MM.1S (cell line): ENCODE measurements at regions not wholly inside any gene's neighbourhood (a gene's known extent, or its start where the extent isn't known, plus 50 kb on each side); places are given as distances from the start of the nearest gene placed in this dataset.

Source experiments
- DNase-seq: peaks from one replicate; pipeline ENCODE4 v3.0.0-alpha.2; 2015
- H2AFZ ChIP-seq: fragments of 300-600 bp; sonication (generic); 2 replicates; pipeline ENCODE4 v1.6.0; 2016; ENCODE audit warnings: antibody characterized with exemption, low read length
- H3F3A ChIP-seq: fragments of 300-600 bp; sonication (generic); 2 replicates; pipeline ENCODE4 v1.6.1; 2016; ENCODE audit warnings: mild to moderate bottlenecking, antibody characterized with exemption, low read length, moderate library complexity, mixed read lengths; ENCODE audit not compliant: insufficient read depth
- H3K27ac ChIP-seq: fragments of 300-600 bp; sonication (generic); 2 replicates; pipeline ENCODE4 v1.5.1; 2016; ENCODE audit warnings: mild to moderate bottlenecking, low read length
- H3K27me3 ChIP-seq: fragments of 300-600 bp; sonication (generic); replicated peaks from 2 replicates; pipeline ENCODE4 v1.6.0; 2016; ENCODE audit warnings: low read length; ENCODE audit not compliant: insufficient read depth
- H3K36me3 ChIP-seq: fragments of 300-600 bp; sonication (generic); replicated peaks from 2 replicates; pipeline ENCODE4 v1.6.1; 2016; ENCODE audit warnings: mild to moderate bottlenecking, low read length, mixed read lengths; ENCODE audit not compliant: insufficient read depth
- H3K4me1 ChIP-seq: fragments of 300-600 bp; sonication (generic); 2 replicates; pipeline ENCODE4 v1.6.1; 2016; ENCODE audit warnings: low read length, mixed read lengths
- H3K4me2 ChIP-seq: fragments of 300-600 bp; sonication (generic); 2 replicates; pipeline ENCODE4 v1.6.0; 2016; ENCODE audit warnings: low read depth, low read length
- H3K4me3 ChIP-seq: fragments of 300-600 bp; sonication (generic); 2 replicates; pipeline ENCODE4 v1.5.1; 2016; ENCODE audit warnings: low read length, mixed read lengths
- H3K79me2 ChIP-seq: fragments of 300-600 bp; sonication (generic); 2 replicates; pipeline ENCODE4 v1.6.1; 2016; ENCODE audit warnings: mixed run types, low read length, mixed read lengths
- H3K9ac ChIP-seq: fragments of 300-600 bp; sonication (generic); 2 replicates; pipeline ENCODE4 v1.6.1; 2016; ENCODE audit warnings: low read length, mixed read lengths
- H3K9me2 ChIP-seq: fragments of 300-600 bp; sonication (generic); replicated peaks from 2 replicates; pipeline ENCODE4 v1.6.1; 2016; ENCODE audit warnings: mild to moderate bottlenecking, low read length, mixed read lengths; ENCODE audit not compliant: insufficient read depth
- H3K9me3 ChIP-seq: fragments of 300-600 bp; sonication (generic); replicated peaks from 2 replicates; pipeline ENCODE4 v1.6.1; 2016; ENCODE audit warnings: mild to moderate bottlenecking, low read length, mixed read lengths; ENCODE audit not compliant: insufficient read depth
- H4K20me1 ChIP-seq: fragments of 300-600 bp; sonication (generic); 2 replicates; pipeline ENCODE4 v1.6.1; 2016; ENCODE audit warnings: mild to moderate bottlenecking, low read length, moderate library complexity, mixed read lengths; ENCODE audit not compliant: insufficient read depth
- EZH2 ChIP-seq: fragments of 300-600 bp; sonication (generic); optimal IDR thresholded peaks from 2 replicates; pipeline ENCODE3; 2017; ENCODE audit warnings: low read depth, mild to moderate bottlenecking, antibody characterized with exemption, low read length, mixed read lengths
- EZH2phosphoT487 ChIP-seq: fragments of 300-600 bp; sonication (generic); IDR thresholded peaks from 2 replicates; pipeline ENCODE4 v1.6.1; 2018; ENCODE audit warnings: antibody characterized with exemption, low read length
- TF ChIP-seq, protein P1 (sequence below): fragments of 300-600 bp; sonication (generic); IDR thresholded peaks from 2 replicates; pipeline ENCODE4 v1.5.1; 2016; ENCODE audit warnings: antibody characterized with exemption, low read length, mixed read lengths

DNA sequence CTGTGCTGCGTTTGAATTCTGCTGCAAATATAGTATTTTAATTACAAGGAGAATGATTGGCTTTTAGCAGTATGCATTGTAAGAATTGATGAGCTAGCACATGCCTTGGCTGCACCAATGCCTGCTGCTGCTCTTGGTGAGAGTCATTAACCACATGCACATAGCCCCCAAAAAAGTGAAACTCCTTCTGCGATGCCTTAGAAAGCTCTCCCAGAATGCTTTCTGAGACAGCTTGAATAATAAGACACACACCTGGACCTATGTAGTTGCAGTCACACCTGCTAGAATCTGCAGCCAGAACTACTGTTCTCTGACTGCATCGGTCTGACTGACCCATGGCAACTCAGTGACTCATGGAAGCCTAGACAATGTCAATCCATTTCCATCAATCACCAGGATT is 170.1 kb upstream of the DDX18 start:
- Histone ChIP-seq H3K9me3 (no peaks in the 10 kb centered on the region), H3K27ac (no peak overlapping the region), H3K36me3 (no peaks in the 10 kb centered on the region), H3K9me2 (no peaks in the 10 kb centered on the region), H3F3A (no peaks in the 10 kb centered on the region), H3K4me3 (no peak overlapping the region), H3K79me2 (no peaks in the 10 kb centered on the region), H3K9ac (no peak overlapping the region), H3K4me2 (no peak overlapping the region), H4K20me1 (no peaks in the 10 kb centered on the region), H3K4me1 (no peaks in the 10 kb centered on the region), H2AFZ (no peak overlapping the region), H3K27me3 (no peaks in the 10 kb centered on the region)
- TF ChIP-seq EZH2 (no peak), EZH2phosphoT487 (no peak)
- TF ChIP-seq, protein P1, sequence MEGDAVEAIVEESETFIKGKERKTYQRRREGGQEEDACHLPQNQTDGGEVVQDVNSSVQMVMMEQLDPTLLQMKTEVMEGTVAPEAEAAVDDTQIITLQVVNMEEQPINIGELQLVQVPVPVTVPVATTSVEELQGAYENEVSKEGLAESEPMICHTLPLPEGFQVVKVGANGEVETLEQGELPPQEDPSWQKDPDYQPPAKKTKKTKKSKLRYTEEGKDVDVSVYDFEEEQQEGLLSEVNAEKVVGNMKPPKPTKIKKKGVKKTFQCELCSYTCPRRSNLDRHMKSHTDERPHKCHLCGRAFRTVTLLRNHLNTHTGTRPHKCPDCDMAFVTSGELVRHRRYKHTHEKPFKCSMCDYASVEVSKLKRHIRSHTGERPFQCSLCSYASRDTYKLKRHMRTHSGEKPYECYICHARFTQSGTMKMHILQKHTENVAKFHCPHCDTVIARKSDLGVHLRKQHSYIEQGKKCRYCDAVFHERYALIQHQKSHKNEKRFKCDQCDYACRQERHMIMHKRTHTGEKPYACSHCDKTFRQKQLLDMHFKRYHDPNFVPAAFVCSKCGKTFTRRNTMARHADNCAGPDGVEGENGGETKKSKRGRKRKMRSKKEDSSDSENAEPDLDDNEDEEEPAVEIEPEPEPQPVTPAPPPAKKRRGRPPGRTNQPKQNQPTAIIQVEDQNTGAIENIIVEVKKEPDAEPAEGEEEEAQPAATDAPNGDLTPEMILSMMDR, result no peak
- peak; percentile 75 for DNase-seq

DNA sequence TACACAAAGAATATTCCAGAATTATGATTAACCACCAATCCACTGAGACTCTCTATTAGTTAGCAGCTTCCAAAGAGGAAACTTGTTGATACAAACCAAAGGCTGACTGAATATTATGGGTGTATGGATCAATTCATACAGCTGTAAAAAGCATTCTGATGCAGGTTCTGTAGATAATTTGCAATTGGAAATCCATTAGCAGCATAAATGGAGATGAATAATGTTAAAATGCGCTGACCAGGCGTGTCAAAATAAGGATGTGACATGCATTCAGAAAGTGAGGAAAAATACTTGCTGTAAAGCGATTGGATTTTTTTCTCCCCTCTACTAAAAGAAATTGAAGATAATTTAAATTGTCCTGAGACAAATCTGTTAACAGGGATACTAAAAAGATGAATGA is 169.0 kb upstream of the DDX18 start:
- Histone ChIP-seq H3K36me3 (no peaks in the 10 kb centered on the region), H3K9me3 (no peaks in the 10 kb centered on the region), H3K9me2 (no peaks in the 10 kb centered on the region), H3K4me2 (no peak overlapping the region), H3K4me1 (no peaks in the 10 kb centered on the region), H2AFZ (no peak overlapping the region), H3F3A (no peaks in the 10 kb centered on the region), H3K79me2 (no peaks in the 10 kb centered on the region), H3K9ac (no peak overlapping the region), H3K4me3 (no peak overlapping the region), H3K27me3 (no peaks in the 10 kb centered on the region), H4K20me1 (no peaks in the 10 kb centered on the region), H3K27ac (no peak overlapping the region)
- DNase-seq, result no peak
- TF ChIP-seq, protein P1, result no peak
- TF ChIP-seq EZH2 (no peak), EZH2phosphoT487 (no peak)

GRCh38 chr2:117646099-117646498 is 168.4 kb upstream of the DDX18 start:
- Histone ChIP-seq H2AFZ (no peak overlapping the region), H3F3A (no peaks in the 10 kb centered on the region), H3K4me3 (no peak overlapping the region), H4K20me1 (no peaks in the 10 kb centered on the region), H3K4me1 (no peaks in the 10 kb centered on the region), H3K9me3 (no peaks in the 10 kb centered on the region), H3K4me2 (no peak overlapping the region), H3K27me3 (no peaks in the 10 kb centered on the region), H3K27ac (no peak overlapping the region), H3K9ac (no peak overlapping the region), H3K79me2 (no peaks in the 10 kb centered on the region), H3K9me2 (no peaks in the 10 kb centered on the region), H3K36me3 (no peaks in the 10 kb centered on the region)
- no peak for DNase-seq
- TF ChIP-seq EZH2 (no peak), EZH2phosphoT487 (no peak)
- TF ChIP-seq, protein P1, result no peak

DNA sequence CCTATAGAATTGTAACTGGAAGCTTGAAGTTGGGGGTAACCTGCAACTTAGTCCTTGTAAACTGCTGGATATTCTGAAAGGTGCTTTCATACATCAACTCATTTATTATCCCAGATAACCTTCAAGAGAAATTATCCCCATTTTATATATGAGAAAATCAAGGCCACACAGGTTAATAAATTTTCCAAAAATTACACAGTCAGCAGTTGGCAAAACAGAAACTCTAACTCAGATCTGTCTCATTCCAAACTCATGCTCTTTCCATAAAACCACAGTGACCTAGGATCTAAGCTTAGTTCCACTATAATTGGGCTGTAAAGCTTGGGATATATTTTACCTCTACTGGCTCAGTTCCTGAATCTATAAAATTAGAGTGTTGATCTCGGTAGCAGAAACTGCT is 167.6 kb upstream of the DDX18 start:
- no peak for TF ChIP-seq EZH2phosphoT487
- no peak for TF ChIP-seq EZH2
- TF ChIP-seq, protein P1, result no peak
- Histone ChIP-seq H3F3A (no peaks in the 10 kb centered on the region), H3K36me3 (no peaks in the 10 kb centered on the region), H3K27me3 (no peaks in the 10 kb centered on the region), H2AFZ (no peak overlapping the region), H3K4me3 (no peak overlapping the region), H3K27ac (no peak overlapping the region), H3K9me3 (no peaks in the 10 kb centered on the region), H3K9me2 (no peaks in the 10 kb centered on the region), H3K4me2 (no peak overlapping the region), H3K79me2 (no peaks in the 10 kb centered on the region), H3K9ac (no peak overlapping the region), H3K4me1 (no peaks in the 10 kb centered on the region), H4K20me1 (no peaks in the 10 kb centered on the region)
- DNase-seq, result no peak
